ENCODE measurements at regions not wholly inside any gene's neighbourhood (a gene's known extent, or its start where the extent isn't known, plus 50 kb on each side); places are given as distances from the start of the nearest gene placed in this dataset.

GRCh38 chr2:116222793-116223192 lies 1591.7 kb upstream of the DDX18 start:
- Histone ChIP-seq H3K23me2 (ENCODE audit: low read depth, low read length) (no peaks in the 10 kb centered on the region), H3K27me3 (replicated peaks in 1 of 4; ENCODE audit: control insufficient read depth in 3 of 4, extremely low read depth in 1 of 4, insufficient read depth in 3 of 4, low read length in 3 of 4) (no peaks in the 10 kb centered on the region), H2BK5ac (ENCODE audit: low read depth, low read length) (no peak overlapping the region), H3K4me3 (ENCODE audit: extremely low read depth in 1 of 4, insufficient read depth in 2 of 4, low read depth in 3 of 4, low read length in 4 of 4) (no peak overlapping the region), H3K9ac (replicated peaks in 1 of 4; ENCODE audit: extremely low read depth in 1 of 4, low read depth in 3 of 4, low read length in 3 of 4) (no peak overlapping the region), H2BK15ac (ENCODE audit: low read length) (no peak overlapping the region), H2BK12ac (ENCODE audit: low read depth, low read length) (no peak overlapping the region), H3K79me2 (ENCODE audit: control insufficient read depth in 1 of 2, insufficient read depth in 2 of 2, low read length in 2 of 2) (no peaks in the 10 kb centered on the region), H3K4ac (replicated peaks; ENCODE audit: insufficient read length, low read depth, low read length) (no peak overlapping the region), H2BK120ac (replicated peaks; ENCODE audit: low read depth, low read length) (no peak overlapping the region), H3K18ac (ENCODE audit: extremely low read depth, low read length) (no peak overlapping the region), H2AK5ac (ENCODE audit: low read depth, low read length) (no peak overlapping the region), H3K4me1 (replicated peaks in 1 of 4; ENCODE audit: control insufficient read depth in 3 of 4, insufficient read depth in 4 of 4, low read length in 3 of 4) (no peaks in the 10 kb centered on the region), H3K79me1 (ENCODE audit: low read depth, low read length) (no peaks in the 10 kb centered on the region), H4K5ac (ENCODE audit: insufficient read length, low read depth, low read length) (no peak overlapping the region), H3K27ac (ENCODE audit: low read depth, low read length) (no peak overlapping the region), H4K20me1 (replicated peaks in 1 of 2; ENCODE audit: control insufficient read depth in 1 of 2, insufficient read depth in 2 of 2, low read length in 2 of 2) (no peaks in the 10 kb centered on the region), H2AFZ (ENCODE audit: low read length) (no peak overlapping the region), H2BK20ac (ENCODE audit: low read length) (no peak overlapping the region), H4K91ac (replicated peaks; ENCODE audit: insufficient read length, low read length) (no peak overlapping the region), H3K36me3 (ENCODE audit: control insufficient read depth in 2 of 4, insufficient read depth in 4 of 4, low read length in 3 of 4) (no peaks in the 10 kb centered on the region), H3K56ac (replicated peaks; ENCODE audit: insufficient read length, low read depth, low read length) (no peak overlapping the region), H4K8ac (ENCODE audit: extremely low read depth, insufficient read depth, low read length) (no peak overlapping the region), H3K4me2 (ENCODE audit: insufficient read depth in 1 of 2, low read depth in 2 of 2, low read length in 2 of 2) (no peak overlapping the region), H3K23ac (ENCODE audit: insufficient read length) (no peak overlapping the region), H3K14ac (ENCODE audit: insufficient read length) (no peak overlapping the region), H3K9me3 (ENCODE audit: insufficient read depth in 2 of 2, low read depth in 1 of 2, low read length in 1 of 2) (no peaks in the 10 kb centered on the region)
- peak; percentile 48; the same call in 1 of the 2 replicates for TF ChIP-seq CEBPB (IDR thresholded peaks at IDR 0.05; ENCODE audit: low read depth, low read length)
- TF ChIP-seq NRF1 (IDR thresholded peaks at IDR 0.05; ENCODE audit: low read depth, low read length), result no peak
- FAIRE-seq, result no peak
- CTCF ChIA-PET (ENCODE audit: partially characterized antibody), result interaction anchor here (0.7 kb wide), 1 partner anchor 671 kb away, joined by 3 read pairs; no protein-coding TSS in a partner anchor
- DNase-seq (ENCODE audit: low read depth in 1 of 2, low spot score in 2 of 2), result no peak
- 92% methylated on average over 4 of the region's 4 CpGs; no CpG with 5 or more reads in 1 of the 2 experiments for WGBS, 2 experiments (ENCODE audit: extremely low coverage in 1 of 2, insufficient coverage in 1 of 2, insufficient read length in 1 of 2, insufficient replicate concordance in 2 of 2, low coverage in 1 of 2, low lambda C conversion rate in 2 of 2, missing lambda C conversion rate in 1 of 2)
- POLR2A ChIA-PET (ENCODE audit: partially characterized antibody), result no interaction called here

Data from H1 (cell line).